H9 (cell line): ENCODE measurements at regions not wholly inside any gene's neighbourhood (a gene's known extent, or its start where the extent isn't known, plus 50 kb on each side); places are given as distances from the start of the nearest gene placed in this dataset.

Experiments
- DNase-seq: peaks from one replicate; pipeline ENCODE4 v3.0.0-alpha.2; 2017
- H2AFZ ChIP-seq: one replicate; pipeline ENCODE4 v1.6.1; 2013; ENCODE audit warnings: mild to moderate bottlenecking, low read length, control low read depth, moderate library complexity
- H2AK5ac ChIP-seq: 2 replicates; pipeline ENCODE4 v1.6.1; 2013; ENCODE audit warnings: low read length, control low read depth, mixed read lengths; ENCODE audit not compliant: insufficient read length
- H2BK120ac ChIP-seq: one replicate; pipeline ENCODE4 v1.6.1; 2013; ENCODE audit warnings: low read depth, mild to moderate bottlenecking, low read length, control low read depth, inconsistent platforms; ENCODE audit not compliant: poor library complexity, severe bottlenecking
- H2BK12ac ChIP-seq: 2 replicates; pipeline ENCODE4 v1.6.1; 2013; ENCODE audit warnings: low read length, control low read depth, mixed read lengths, low read depth; ENCODE audit not compliant: insufficient read length
- H2BK15ac ChIP-seq: 2 replicates; pipeline ENCODE4 v1.6.1; 2013; ENCODE audit warnings: low read depth, low read length, control low read depth
- H2BK20ac ChIP-seq: one replicate; pipeline ENCODE4 v1.6.1; 2013; ENCODE audit warnings: low read depth, mild to moderate bottlenecking, low read length, control low read depth, inconsistent platforms; ENCODE audit not compliant: poor library complexity, severe bottlenecking
- H2BK5ac ChIP-seq: 2 replicates; pipeline ENCODE4 v1.6.1; 2013; ENCODE audit warnings: low read length, control low read depth, mixed read lengths; ENCODE audit not compliant: insufficient read length
- H3K14ac ChIP-seq: 2 replicates; pipeline ENCODE4 v1.6.1; 2013; ENCODE audit warnings: low read length, control low read depth; ENCODE audit not compliant: insufficient read depth
- H3K18ac ChIP-seq: 2 replicates; pipeline ENCODE4 v1.6.1; 2013; ENCODE audit warnings: low read depth, mild to moderate bottlenecking, mixed read lengths, low read length, control low read depth; ENCODE audit not compliant: insufficient read length
- H3K23ac ChIP-seq: 2 replicates; pipeline ENCODE4 v1.6.1; 2013; ENCODE audit warnings: low read length, control low read depth, mixed read lengths, low read depth; ENCODE audit not compliant: insufficient read length
- H3K23me2 ChIP-seq: 2 replicates; pipeline ENCODE4 v1.6.1; 2013; ENCODE audit warnings: low read depth, mild to moderate bottlenecking, mixed read lengths, low read length, control low read depth; ENCODE audit not compliant: insufficient read length, poor library complexity, severe bottlenecking
- H3K27ac ChIP-seq: 2 replicates; pipeline ENCODE4 v1.5.1; 2013; ENCODE audit warnings: low read length, control low read depth, mixed read lengths, low read depth; ENCODE audit not compliant: insufficient read length
- H3K27me3 ChIP-seq: 2 replicates; pipeline ENCODE4 v1.6.1; 2013; ENCODE audit warnings: low read length, control low read depth, inconsistent platforms; ENCODE audit not compliant: insufficient read depth
- H3K4ac ChIP-seq: 2 replicates; pipeline ENCODE4 v1.6.1; 2013; ENCODE audit warnings: low read depth, mild to moderate bottlenecking, control low read depth, inconsistent platforms, low read length, moderate library complexity
- H3K4me1 ChIP-seq: 2 replicates; pipeline ENCODE4 v1.6.1; 2013; ENCODE audit warnings: low read length, control low read depth, inconsistent platforms; ENCODE audit not compliant: insufficient read depth
- H3K4me2 ChIP-seq: 2 replicates; pipeline ENCODE4 v1.6.1; 2013; ENCODE audit warnings: low read length, control low read depth, mixed read lengths; ENCODE audit not compliant: insufficient read length, insufficient read depth
- H3K56ac ChIP-seq: 2 replicates; pipeline ENCODE4 v1.6.1; 2013; ENCODE audit warnings: low read depth, mild to moderate bottlenecking, mixed read lengths, low read length, control low read depth; ENCODE audit not compliant: insufficient read length
- H3K79me1 ChIP-seq: 2 replicates; pipeline ENCODE4 v1.6.1; 2013; ENCODE audit warnings: low read depth, mild to moderate bottlenecking, moderate library complexity, low read length, control low read depth, inconsistent platforms; ENCODE audit not compliant: insufficient read depth, poor library complexity, severe bottlenecking
- H3K79me2 ChIP-seq: 2 replicates; pipeline ENCODE4 v1.6.1; 2013; ENCODE audit warnings: low read length, control low read depth, inconsistent platforms; ENCODE audit not compliant: insufficient read depth
- H3K9ac ChIP-seq: 2 replicates; pipeline ENCODE4 v1.6.1; 2013; ENCODE audit warnings: low read length, control low read depth, mixed read lengths; ENCODE audit not compliant: insufficient read length; ENCODE audit errors: extremely low read depth
- H3K9me3 ChIP-seq: one replicate; pipeline ENCODE4 v1.6.1; 2013; ENCODE audit warnings: low read depth, low read length, inconsistent platforms; ENCODE audit not compliant: control insufficient read depth
- H3T11ph ChIP-seq: one replicate; pipeline ENCODE4 v1.6.1; 2013; ENCODE audit warnings: mild to moderate bottlenecking, low read length, control low read depth, inconsistent platforms
- H4K20me1 ChIP-seq: one replicate; pipeline ENCODE4 v1.6.1; 2013; ENCODE audit not compliant: control insufficient read depth, insufficient read length, insufficient read depth
- H4K5ac ChIP-seq: 2 replicates; pipeline ENCODE4 v1.6.1; 2013; ENCODE audit warnings: low read depth, mild to moderate bottlenecking, mixed read lengths, low read length, control low read depth; ENCODE audit not compliant: insufficient read length
- H4K8ac ChIP-seq: replicated peaks from 2 replicates; pipeline ENCODE4 v1.6.1; 2013; ENCODE audit warnings: low read length, control low read depth, mixed read lengths, low read depth; ENCODE audit not compliant: insufficient read length
- H4K91ac ChIP-seq: 2 replicates; pipeline ENCODE4 v1.6.1; 2013; ENCODE audit warnings: low read depth, mild to moderate bottlenecking, moderate library complexity, mixed read lengths, low read length, control low read depth; ENCODE audit not compliant: insufficient read length
- H3K27ac Mint-ChIP-seq, 3 experiments: 2 replicates in 2 of 3; 3 replicates in 1 of 3; pipeline ENCODE4 v1.8.0; 2020 to 2021; ENCODE audit warnings: mixed read lengths in 3 of 3, mild to moderate bottlenecking in 1 of 3, moderate library complexity in 1 of 3
- H3K27me3 Mint-ChIP-seq: 2 replicates; pipeline ENCODE4 v1.8.0; 2021; ENCODE audit warnings: low read depth, mild to moderate bottlenecking, moderate library complexity, mixed read lengths
- H3K36me3 Mint-ChIP-seq, 3 experiments: 2 replicates in 2 of 3; 3 replicates in 1 of 3; pipeline ENCODE4 v1.8.0; 2020 to 2021; ENCODE audit warnings: low read depth in 3 of 3, mixed read lengths in 3 of 3; ENCODE audit not compliant: insufficient read depth in 1 of 3
- H3K4me1 Mint-ChIP-seq, 2 experiments: 2 replicates each; pipeline ENCODE4 v1.8.0; 2020; ENCODE audit warnings: mixed read lengths in 2 of 2
- H3K4me3 Mint-ChIP-seq, 2 experiments: 2 replicates in 1 of 2; 3 replicates in 1 of 2; pipeline ENCODE4 v1.8.0; 2020 to 2021; ENCODE audit warnings: mild to moderate bottlenecking in 2 of 2, mixed read lengths in 2 of 2, moderate library complexity in 1 of 2
- H3K9me3 Mint-ChIP-seq, 2 experiments: 2 replicates in 1 of 2; 3 replicates in 1 of 2; pipeline ENCODE4 v1.8.0; 2020; ENCODE audit warnings: mild to moderate bottlenecking in 2 of 2, mixed read lengths in 2 of 2, moderate library complexity in 1 of 2
- WGBS: extraction: QIAGEN DNeasy Blood & Tissue Kit; methylation state at CpG from one replicate; pipeline ENCODE4 v1.1.7; 2013; ENCODE audit warnings: missing lambda C conversion rate, low lambda C conversion rate, mixed read lengths; ENCODE audit not compliant: insufficient read length; ENCODE audit errors: extremely low coverage; 5-methylcytosine and 5-hydroxymethylcytosine counted together
- TF ChIP-seq, protein P1 (sequence below): fragments of 200-600 bp; sonication (generic); conservative IDR thresholded peaks from 3 replicates; pipeline ENCODE4 v1.8.0; 2021; ENCODE audit warnings: antibody characterized with exemption, mild to moderate bottlenecking

DNA sequence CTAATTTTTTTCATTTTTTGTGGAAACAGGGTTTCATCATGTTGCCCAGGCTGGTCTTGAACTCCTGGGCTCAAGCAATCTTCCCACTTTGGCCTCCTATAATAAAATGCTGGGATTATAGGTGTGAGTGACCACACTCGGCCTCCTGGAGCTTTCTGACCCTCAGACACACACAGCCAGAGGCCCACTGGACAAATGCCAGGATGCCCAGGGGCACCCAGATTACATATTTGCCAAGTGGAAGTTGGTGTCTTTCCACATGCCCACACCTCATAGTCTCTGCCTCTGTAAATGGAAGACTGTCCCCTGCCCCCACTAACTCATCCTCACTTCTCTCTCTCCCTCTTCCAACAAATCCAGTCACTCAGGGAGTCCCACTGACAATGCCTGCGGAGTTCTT lies 63.4 kb upstream of the LRP8 start:
- peaks cover 0 to 5% (median 0%) of the 10 kb centered on the region in 3 experiments; a peak in 2 of 7 replicates for H3K36me3 Mint-ChIP-seq
- Histone ChIP-seq H3K27me3 (no peaks in the 10 kb centered on the region), H3K18ac (no peak overlapping the region), H4K5ac (no peak overlapping the region), H3K4me2 (no peak overlapping the region), H3K14ac (no peak overlapping the region), H2AFZ (no peak overlapping the region), H3K23ac (no peak overlapping the region), H3K56ac (no peak overlapping the region), H3K23me2 (no peaks in the 10 kb centered on the region), H3T11ph (no peak overlapping the region), H2BK20ac (no peak overlapping the region), H3K79me1 (no peaks in the 10 kb centered on the region), H3K9ac (no peak overlapping the region), H2BK15ac (no peak overlapping the region), H3K79me2 (no peaks in the 10 kb centered on the region), H4K20me1 (no peaks in the 10 kb centered on the region), H2BK5ac (no peak overlapping the region), H2AK5ac (no peak overlapping the region), H2BK12ac (no peak overlapping the region), H4K91ac (no peak overlapping the region), H3K4ac (no peak overlapping the region), H2BK120ac (no peak overlapping the region), H3K27ac (no peak overlapping the region), H3K9me3 (no peaks in the 10 kb centered on the region), H3K4me1 (peaks cover 5% of the 10 kb centered on the region; the same call in 1 of the 2 replicates), H4K8ac (no peak overlapping the region)
- peaks cover 31 to 34% of the 10 kb centered on the region in 2 experiments for H3K4me1 Mint-ChIP-seq
- TF ChIP-seq, protein P1, sequence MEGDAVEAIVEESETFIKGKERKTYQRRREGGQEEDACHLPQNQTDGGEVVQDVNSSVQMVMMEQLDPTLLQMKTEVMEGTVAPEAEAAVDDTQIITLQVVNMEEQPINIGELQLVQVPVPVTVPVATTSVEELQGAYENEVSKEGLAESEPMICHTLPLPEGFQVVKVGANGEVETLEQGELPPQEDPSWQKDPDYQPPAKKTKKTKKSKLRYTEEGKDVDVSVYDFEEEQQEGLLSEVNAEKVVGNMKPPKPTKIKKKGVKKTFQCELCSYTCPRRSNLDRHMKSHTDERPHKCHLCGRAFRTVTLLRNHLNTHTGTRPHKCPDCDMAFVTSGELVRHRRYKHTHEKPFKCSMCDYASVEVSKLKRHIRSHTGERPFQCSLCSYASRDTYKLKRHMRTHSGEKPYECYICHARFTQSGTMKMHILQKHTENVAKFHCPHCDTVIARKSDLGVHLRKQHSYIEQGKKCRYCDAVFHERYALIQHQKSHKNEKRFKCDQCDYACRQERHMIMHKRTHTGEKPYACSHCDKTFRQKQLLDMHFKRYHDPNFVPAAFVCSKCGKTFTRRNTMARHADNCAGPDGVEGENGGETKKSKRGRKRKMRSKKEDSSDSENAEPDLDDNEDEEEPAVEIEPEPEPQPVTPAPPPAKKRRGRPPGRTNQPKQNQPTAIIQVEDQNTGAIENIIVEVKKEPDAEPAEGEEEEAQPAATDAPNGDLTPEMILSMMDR: no peak
- no peak overlapping the region for H3K4me3 Mint-ChIP-seq
- no peak overlapping the region for H3K27ac Mint-ChIP-seq
- peaks cover 14% of the 10 kb centered on the region for H3K27me3 Mint-ChIP-seq
- H3K9me3 Mint-ChIP-seq: peaks cover 3 to 6% of the 10 kb centered on the region in 2 experiments; a peak in 3 of 5 replicates
- no peak for DNase-seq
- no CpG with 5 or more reads among the region's 2 CpGs for WGBS
